ENCODE measurements at regions not wholly inside any gene's neighbourhood (a gene's known extent, or its start where the extent isn't known, plus 50 kb on each side); places are given as distances from the start of the nearest gene placed in this dataset.

GRCh38 chr14:84806181-84806580 lies 723.8 kb upstream of the FLRT2 start:
- DNase-seq (ENCODE audit: low read depth), result no peak
- H3K4me3 ChIP-seq (ENCODE audit: control insufficient read depth, low read depth, low read length), result no peak overlapping the region
- TF ChIP-seq CTCF (IDR thresholded peaks at IDR 0.05; ENCODE audit: control insufficient read depth, insufficient read depth, low read depth, low read length, missing control alignments), result no peak

GRCh38 chr14:84806622-84807021 lies 723.3 kb upstream of the FLRT2 start:
- no peak overlapping the region for H3K4me3 ChIP-seq (ENCODE audit: control insufficient read depth, low read depth, low read length)
- TF ChIP-seq CTCF (IDR thresholded peaks at IDR 0.05; ENCODE audit: control insufficient read depth, insufficient read depth, low read depth, low read length, missing control alignments), result no peak
- no peak for DNase-seq (ENCODE audit: low read depth)

DNA sequence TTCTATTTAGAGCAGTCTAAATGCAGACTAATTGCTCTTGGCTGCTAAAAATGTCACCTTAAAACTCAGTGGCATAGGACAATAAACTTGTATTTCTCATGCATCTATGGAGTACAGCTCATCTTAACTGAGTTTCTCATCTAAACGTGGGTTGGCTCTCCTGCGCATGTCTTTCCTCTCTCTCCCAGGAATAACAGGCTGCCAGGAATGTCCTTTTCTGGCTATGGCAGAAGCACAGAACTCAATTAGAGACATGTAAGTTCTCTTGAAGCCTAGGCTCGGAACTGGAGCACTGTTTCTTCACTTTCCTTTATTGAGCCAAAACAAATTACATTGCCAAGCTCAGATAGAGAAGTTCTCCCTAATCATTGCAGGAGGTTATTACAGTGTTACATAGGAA lies 722.3 kb upstream of the FLRT2 start:
- no peak overlapping the region for H3K4me3 ChIP-seq (ENCODE audit: control insufficient read depth, low read depth, low read length)
- DNase-seq (ENCODE audit: low read depth), result no peak
- TF ChIP-seq CTCF (IDR thresholded peaks at IDR 0.05; ENCODE audit: control insufficient read depth, insufficient read depth, low read depth, low read length, missing control alignments), result no peak

- no peak overlapping the region for H3K4me3 ChIP-seq (ENCODE audit: control insufficient read depth, low read depth, low read length)
- DNase-seq (ENCODE audit: low read depth), result no peak
Observed at GRCh38 chr14:84809158-84809557, 720.8 kb upstream of the FLRT2 start.

DNA sequence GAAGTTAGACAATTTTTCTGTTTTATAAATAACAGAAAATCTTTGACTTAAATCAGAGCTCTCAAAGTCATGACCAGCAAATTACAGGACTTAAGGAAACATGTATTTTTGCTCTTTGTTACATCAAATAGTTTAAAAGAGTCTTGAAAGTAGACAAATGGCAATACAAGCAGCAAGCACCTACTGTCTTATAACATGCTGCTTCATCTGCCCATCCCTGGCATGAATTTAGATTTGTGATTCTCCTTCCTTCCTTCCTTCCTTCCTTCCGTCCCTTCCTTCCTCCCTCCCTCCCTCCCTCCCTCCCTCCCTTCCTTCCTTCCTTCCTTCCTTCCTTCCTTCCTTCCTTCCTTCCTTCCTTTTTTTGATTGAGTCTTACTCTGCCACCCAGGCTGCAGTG lies 715.6 kb upstream of the FLRT2 start:
- no peak for DNase-seq (ENCODE audit: low read depth)
- TF ChIP-seq CTCF (IDR thresholded peaks at IDR 0.05; ENCODE audit: control insufficient read depth, insufficient read depth, low read depth, low read length, missing control alignments), result no peak
- H3K4me3 ChIP-seq (ENCODE audit: control insufficient read depth, low read depth, low read length), result no peak overlapping the region

More at GRCh38 chr14:84809158-84809557, 720.8 kb upstream of the FLRT2 start:
- no peak for TF ChIP-seq CTCF (IDR thresholded peaks at IDR 0.05; ENCODE audit: control insufficient read depth, insufficient read depth, low read depth, low read length, missing control alignments)

- H3K4me3 ChIP-seq (ENCODE audit: control insufficient read depth, low read depth, low read length), result no peak overlapping the region
Observed at GRCh38 chr14:84819528-84819927, 710.4 kb upstream of the FLRT2 start.

More at GRCh38 chr14:84819528-84819927, 710.4 kb upstream of the FLRT2 start:
- no peak for TF ChIP-seq CTCF (IDR thresholded peaks at IDR 0.05; ENCODE audit: control insufficient read depth, insufficient read depth, low read depth, low read length, missing control alignments)
- DNase-seq (ENCODE audit: low read depth), result no peak
